ENCODE measurements at regions not wholly inside any gene's neighbourhood (a gene's known extent, or its start where the extent isn't known, plus 50 kb on each side); places are given as distances from the start of the nearest gene placed in this dataset.

DNA sequence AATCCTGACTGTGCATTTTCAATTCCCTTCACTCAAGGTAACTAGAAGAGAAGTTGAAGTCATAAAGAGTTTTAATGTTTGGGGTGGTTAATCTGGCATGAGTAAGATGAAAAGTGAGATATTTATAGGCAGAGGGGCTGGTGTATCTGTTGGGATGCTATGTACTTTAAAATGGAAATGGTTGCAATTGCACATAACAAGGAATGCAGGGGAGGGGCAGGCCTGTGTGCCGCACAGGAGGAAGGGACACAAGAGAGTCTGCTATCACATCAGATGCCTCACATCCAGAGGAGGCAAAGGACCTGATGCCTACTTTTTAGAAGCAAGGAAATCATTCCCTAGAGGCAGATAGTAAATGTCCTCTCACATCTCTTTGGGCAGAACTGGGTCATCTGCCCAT lies 55.5 kb upstream of the OSMR start:
- Histone ChIP-seq H3K36me3 (replicated peaks in 1 of 2; ENCODE audit: control insufficient read depth in 1 of 2, insufficient read depth in 2 of 2, low read length in 2 of 2) (no peaks in the 10 kb centered on the region), H3K27ac (ENCODE audit: low read depth in 1 of 2, low read length in 2 of 2) (no peak overlapping the region), H2AFZ (ENCODE audit: insufficient read depth, low read depth, low read length, poor library complexity, severe bottlenecking) (no peak overlapping the region), H3K9ac (ENCODE audit: insufficient read depth, low read length, poor library complexity, severe bottlenecking) (no peak overlapping the region), H3K79me2 (ENCODE audit: insufficient read depth, low read length) (no peaks in the 10 kb centered on the region), H3K27me3 (ENCODE audit: control insufficient read depth in 2 of 2, insufficient read depth in 2 of 2, low read length in 2 of 2) (peaks cover 0 to 5% of the 10 kb centered on the region in 2 donors), H4K20me1 (ENCODE audit: insufficient read depth, low read length) (no peaks in the 10 kb centered on the region), H3K4me2 (replicated peaks; ENCODE audit: extremely low read depth, low read length, poor library complexity, severe bottlenecking) (no peak overlapping the region), H3K4me1 (ENCODE audit: control insufficient read depth in 1 of 2, insufficient read depth in 2 of 2, low read length in 2 of 2) (no peaks in the 10 kb centered on the region), H3K4me3 (replicated peaks in 1 of 3; ENCODE audit: low read depth in 2 of 3, low read length in 3 of 3) (no peak overlapping the region), H3K9me3 (replicated peaks in 1 of 2; ENCODE audit: control insufficient read depth in 1 of 2, insufficient read depth in 1 of 2, low read length in 2 of 2) (peaks cover 0 to 8% of the 10 kb centered on the region in 2 donors)
- intact Hi-C loops (cut with micrococcal nuclease) = no loop called here
- no peaks in the 10 kb centered on the region for H3K36me3 Mint-ChIP-seq
- no peak overlapping the region for H3K4me3 Mint-ChIP-seq
- peaks cover 0 to 6% (median 3%) of the 10 kb centered on the region in 7 donors for H3K9me3 Mint-ChIP-seq
- TF ChIP-seq, protein P1, sequence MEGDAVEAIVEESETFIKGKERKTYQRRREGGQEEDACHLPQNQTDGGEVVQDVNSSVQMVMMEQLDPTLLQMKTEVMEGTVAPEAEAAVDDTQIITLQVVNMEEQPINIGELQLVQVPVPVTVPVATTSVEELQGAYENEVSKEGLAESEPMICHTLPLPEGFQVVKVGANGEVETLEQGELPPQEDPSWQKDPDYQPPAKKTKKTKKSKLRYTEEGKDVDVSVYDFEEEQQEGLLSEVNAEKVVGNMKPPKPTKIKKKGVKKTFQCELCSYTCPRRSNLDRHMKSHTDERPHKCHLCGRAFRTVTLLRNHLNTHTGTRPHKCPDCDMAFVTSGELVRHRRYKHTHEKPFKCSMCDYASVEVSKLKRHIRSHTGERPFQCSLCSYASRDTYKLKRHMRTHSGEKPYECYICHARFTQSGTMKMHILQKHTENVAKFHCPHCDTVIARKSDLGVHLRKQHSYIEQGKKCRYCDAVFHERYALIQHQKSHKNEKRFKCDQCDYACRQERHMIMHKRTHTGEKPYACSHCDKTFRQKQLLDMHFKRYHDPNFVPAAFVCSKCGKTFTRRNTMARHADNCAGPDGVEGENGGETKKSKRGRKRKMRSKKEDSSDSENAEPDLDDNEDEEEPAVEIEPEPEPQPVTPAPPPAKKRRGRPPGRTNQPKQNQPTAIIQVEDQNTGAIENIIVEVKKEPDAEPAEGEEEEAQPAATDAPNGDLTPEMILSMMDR (IDR thresholded peaks at IDR 0.05) = no peak
- no peak for DNase-seq
- no CpG with 5 or more reads among the region's 1 CpG for WGBS (ENCODE audit: insufficient coverage)
- no peak overlapping the region for H3K27ac Mint-ChIP-seq
- peaks cover 1 to 8% (median 5%) of the 10 kb centered on the region in 3 donors for H3K27me3 Mint-ChIP-seq (ENCODE audit: low read depth in 3 of 3)
- H3K4me1 Mint-ChIP-seq = no peaks in the 10 kb centered on the region

- Histone ChIP-seq H3K79me2 (ENCODE audit: insufficient read depth, low read length) (no peaks in the 10 kb centered on the region), H3K9me3 (replicated peaks in 1 of 2; ENCODE audit: control insufficient read depth in 1 of 2, insufficient read depth in 1 of 2, low read length in 2 of 2) (peaks cover 0 to 8% of the 10 kb centered on the region in 2 donors), H3K4me2 (replicated peaks; ENCODE audit: extremely low read depth, low read length, poor library complexity, severe bottlenecking) (no peak overlapping the region), H3K9ac (ENCODE audit: insufficient read depth, low read length, poor library complexity, severe bottlenecking) (no peak overlapping the region), H4K20me1 (ENCODE audit: insufficient read depth, low read length) (no peaks in the 10 kb centered on the region), H3K36me3 (replicated peaks in 1 of 2; ENCODE audit: control insufficient read depth in 1 of 2, insufficient read depth in 2 of 2, low read length in 2 of 2) (no peaks in the 10 kb centered on the region), H3K27ac (ENCODE audit: low read depth in 1 of 2, low read length in 2 of 2) (no peak overlapping the region), H3K27me3 (ENCODE audit: control insufficient read depth in 2 of 2, insufficient read depth in 2 of 2, low read length in 2 of 2) (peaks cover 0 to 5% of the 10 kb centered on the region in 2 donors), H3K4me3 (replicated peaks in 1 of 3; ENCODE audit: low read depth in 2 of 3, low read length in 3 of 3) (no peak overlapping the region), H2AFZ (ENCODE audit: insufficient read depth, low read depth, low read length, poor library complexity, severe bottlenecking) (no peak overlapping the region), H3K4me1 (ENCODE audit: control insufficient read depth in 1 of 2, insufficient read depth in 2 of 2, low read length in 2 of 2) (no peaks in the 10 kb centered on the region)
- Mint-ChIP-seq H3K27ac (no peak overlapping the region), H3K4me3 (no peak overlapping the region), H3K9me3 (peaks cover 0 to 6% (median 3%) of the 10 kb centered on the region in 7 donors), H3K36me3 (no peaks in the 10 kb centered on the region), H3K4me1 (no peaks in the 10 kb centered on the region), H3K27me3 (ENCODE audit: low read depth in 3 of 3) (peaks cover 1 to 8% (median 5%) of the 10 kb centered on the region in 3 donors)
- WGBS (ENCODE audit: insufficient coverage) = no CpG with 5 or more reads among the region's 2 CpGs
- intact Hi-C loops (cut with micrococcal nuclease) = no loop called here
- TF ChIP-seq, protein P1 (IDR thresholded peaks at IDR 0.05) = no peak
- DNase-seq = no peak
Observed at GRCh38 chr5:38790891-38791290, 54.9 kb upstream of the OSMR start.

Data from CD14-positive monocyte (primary cell).